Hematopoietic multipotent progenitor cell treated with erythropoietin and hydrocortisone succinate and interleukin-3 and kit ligand, for 8 days (in vitro differentiated cells): ENCODE measurements at regions not wholly inside any gene's neighbourhood (a gene's known extent, or its start where the extent isn't known, plus 50 kb on each side); places are given as distances from the start of the nearest gene placed in this dataset.
"Not testable (repeated sequence)": the region's sequence is repeated elsewhere in the genome, so short reads cannot be mapped to it uniquely, and the experiment has no call there.

ENCODE experiments used
- DNase-seq: peaks from one replicate; pipeline ENCODE4 v3.0.0-alpha.2; 2015

- DNase-seq: not testable (repeated sequence)
Measured at GRCh38 chr9:87049929-87050608, 102.8 kb upstream of the GAS1 start.

- DNase-seq: no peak
Measured at GRCh38 chr9:87054999-87055686, 107.8 kb upstream of the GAS1 start.

- DNase-seq: no peak
Measured at GRCh38 chr9:87059772-87060171, 112.5 kb upstream of the GAS1 start.

- DNase-seq: no peak
Measured at GRCh38 chr9:87062746-87063145, 115.4 kb upstream of the GAS1 start.

- DNase-seq: no peak
Measured at GRCh38 chr9:87063246-87063645, 115.9 kb upstream of the GAS1 start.

GRCh38 chr9:87063871-87064270 lies 116.6 kb upstream of the GAS1 start:
- no peak for DNase-seq

- no peak for DNase-seq
Measured at GRCh38 chr9:87064311-87064710, 117.0 kb upstream of the GAS1 start.

- DNase-seq: no peak
Measured at GRCh38 chr9:87065981-87066380, 118.7 kb upstream of the GAS1 start.

GRCh38 chr9:87067426-87067825 lies 120.1 kb upstream of the GAS1 start:
- DNase-seq: no peak

GRCh38 chr9:87068177-87068840 lies 121.0 kb upstream of the GAS1 start:
- DNase-seq: no peak

GRCh38 chr9:87069690-87070089 lies 122.4 kb upstream of the GAS1 start:
- DNase-seq: no peak

GRCh38 chr9:87070336-87070735 lies 123.0 kb upstream of the GAS1 start:
- DNase-seq: no peak

- no peak for DNase-seq
Measured at GRCh38 chr9:87071473-87071872, 124.2 kb upstream of the GAS1 start.

- DNase-seq: no peak
Measured at GRCh38 chr9:87073692-87074091, 126.4 kb upstream of the GAS1 start.

- no peak for DNase-seq
Measured at GRCh38 chr9:87075537-87075936, 128.2 kb upstream of the GAS1 start.

- DNase-seq: no peak
Measured at GRCh38 chr9:87076825-87077224, 129.5 kb upstream of the GAS1 start.

- DNase-seq: no peak
Measured at GRCh38 chr9:87077986-87078385, 130.7 kb upstream of the GAS1 start.

GRCh38 chr9:87080512-87081264 lies 133.4 kb upstream of the GAS1 start:
- no peak for DNase-seq

- no peak for DNase-seq
Measured at GRCh38 chr9:87081503-87081902, 134.2 kb upstream of the GAS1 start.

- DNase-seq: no peak
Measured at GRCh38 chr9:87083986-87084385, 136.7 kb upstream of the GAS1 start.

- DNase-seq: no peak
Measured at GRCh38 chr9:87084407-87084806, 137.1 kb upstream of the GAS1 start.

- no peak for DNase-seq
Measured at GRCh38 chr9:87085073-87085472, 137.8 kb upstream of the GAS1 start.

- DNase-seq: no peak
Measured at GRCh38 chr9:87085521-87085920, 138.2 kb upstream of the GAS1 start.
